Activated naive CD4-positive, alpha-beta T cell treated with anti-CD3 and anti-CD28 coated beads for 36 hours (primary cell): ENCODE measurements at regions not wholly inside any gene's neighbourhood (a gene's known extent, or its start where the extent isn't known, plus 50 kb on each side); places are given as distances from the start of the nearest gene placed in this dataset.
"Not testable (repeated sequence)": the region's sequence is repeated elsewhere in the genome, so short reads cannot be mapped to it uniquely, and the experiment has no call there.

ENCODE experiments used
- CTCF ChIA-PET: fragments of 350-600 bp; sonication (Branson Sonifier 250); formaldehyde crosslinking; loops from one replicate; lab custom pipeline; 2021; ENCODE audit warnings: antibody characterized with exemption; lab: Charles Lee
- DNase-seq: peaks from one replicate; pipeline ENCODE4 v3.0.0-alpha.2; 2020
- H3K27ac Mint-ChIP-seq: one replicate; pipeline ENCODE4 v1.8.0; 2021; ENCODE audit warnings: mild to moderate bottlenecking, mixed read lengths
- H3K27me3 Mint-ChIP-seq: one replicate; pipeline ENCODE4 v1.8.0; 2021; ENCODE audit warnings: low read depth, mixed read lengths
- H3K36me3 Mint-ChIP-seq: one replicate; pipeline ENCODE4 v1.8.0; 2021; ENCODE audit warnings: low read depth, mixed read lengths
- H3K4me1 Mint-ChIP-seq: one replicate; pipeline ENCODE4 v1.8.0; 2021; ENCODE audit warnings: low read depth, mixed read lengths
- H3K4me3 Mint-ChIP-seq: one replicate; pipeline ENCODE4 v1.8.0; 2021; ENCODE audit warnings: mild to moderate bottlenecking, moderate library complexity, mixed read lengths
- H3K9me3 Mint-ChIP-seq: one replicate; pipeline ENCODE4 v1.8.0; 2021; ENCODE audit warnings: mixed read lengths
- intact Hi-C: fragments of 100-400 bp; cut with micrococcal nuclease; formaldehyde crosslinking; loops from one replicate; pipeline ENCODE4 v1.15.1; 2023

GRCh38 chrX:13448941-13449340, 120.5 kb upstream of the EGFL6 start:
- H3K4me1 Mint-ChIP-seq, result no peaks in the 10 kb centered on the region
- H3K27ac Mint-ChIP-seq, result no peak overlapping the region
- DNase-seq, result no peak
- H3K4me3 Mint-ChIP-seq, result no peak overlapping the region
- H3K9me3 Mint-ChIP-seq, result no peaks in the 10 kb centered on the region
- CTCF ChIA-PET, result interaction anchor here (0.5 kb wide), 1 partner anchor 288 kb away, joined by 5 read pairs; no protein-coding TSS in a partner anchor
- H3K27me3 Mint-ChIP-seq, result no peaks in the 10 kb centered on the region
- intact Hi-C loops, result no loop called here
- H3K36me3 Mint-ChIP-seq, result no peaks in the 10 kb centered on the region

GRCh38 chrX:13441608-13442007, 121.8 kb upstream of the ATXN3L start:
- CTCF ChIA-PET, H3K27me3 Mint-ChIP-seq, H3K9me3 Mint-ChIP-seq, H3K27ac Mint-ChIP-seq, H3K4me1 Mint-ChIP-seq, intact Hi-C loops, DNase-seq, H3K36me3 Mint-ChIP-seq, H3K4me3 Mint-ChIP-seq: not testable (repeated sequence)

- CTCF ChIA-PET, result interaction anchor here (0.6 kb wide), 1 partner anchor 48 kb away, joined by 3 read pairs; no protein-coding TSS in a partner anchor
- Mint-ChIP-seq H3K27me3 (no peaks in the 10 kb centered on the region), H3K4me1 (peaks cover 2% of the 10 kb centered on the region), H3K4me3 (no peak overlapping the region), H3K36me3 (no peaks in the 10 kb centered on the region), H3K27ac (no peak overlapping the region), H3K9me3 (no peaks in the 10 kb centered on the region)
- intact Hi-C loops, result no loop called here
- no peak for DNase-seq
Measured at GRCh38 chrX:13440176-13440575, 120.3 kb upstream of the ATXN3L start.

- CTCF ChIA-PET, result no interaction called here
- H3K36me3 Mint-ChIP-seq, result no peaks in the 10 kb centered on the region
- no peak overlapping the region for H3K27ac Mint-ChIP-seq
- H3K27me3 Mint-ChIP-seq, result no peaks in the 10 kb centered on the region
- intact Hi-C loops, result no loop called here
- H3K4me1 Mint-ChIP-seq, result no peaks in the 10 kb centered on the region
- H3K4me3 Mint-ChIP-seq, result no peak overlapping the region
- H3K9me3 Mint-ChIP-seq, result no peaks in the 10 kb centered on the region
- no peak for DNase-seq
Measured at GRCh38 chrX:13433298-13433605, 113.4 kb upstream of the ATXN3L start.

- intact Hi-C loops, result no loop called here
- no peaks in the 10 kb centered on the region for H3K4me1 Mint-ChIP-seq
- no peaks in the 10 kb centered on the region for H3K36me3 Mint-ChIP-seq
- DNase-seq, result no peak
- H3K9me3 Mint-ChIP-seq, result no peaks in the 10 kb centered on the region
- CTCF ChIA-PET, result no interaction called here
- H3K4me3 Mint-ChIP-seq, result no peak overlapping the region
- H3K27ac Mint-ChIP-seq, result no peak overlapping the region
- H3K27me3 Mint-ChIP-seq, result no peaks in the 10 kb centered on the region
Measured at GRCh38 chrX:13432414-13433297, 112.8 kb upstream of the ATXN3L start.

- no peak for DNase-seq
- no peak overlapping the region for H3K27ac Mint-ChIP-seq
- intact Hi-C loops, result no loop called here
- H3K36me3 Mint-ChIP-seq, result no peaks in the 10 kb centered on the region
- H3K27me3 Mint-ChIP-seq, result no peaks in the 10 kb centered on the region
- no peaks in the 10 kb centered on the region for H3K4me1 Mint-ChIP-seq
- CTCF ChIA-PET, result no interaction called here
- H3K4me3 Mint-ChIP-seq, result no peak overlapping the region
- no peaks in the 10 kb centered on the region for H3K9me3 Mint-ChIP-seq
Measured at GRCh38 chrX:13430136-13430827, 110.4 kb upstream of the ATXN3L start.

GRCh38 chrX:13428053-13428786, 108.4 kb upstream of the ATXN3L start:
- no peak overlapping the region for H3K4me3 Mint-ChIP-seq
- H3K4me1 Mint-ChIP-seq, result no peaks in the 10 kb centered on the region
- no peaks in the 10 kb centered on the region for H3K36me3 Mint-ChIP-seq
- H3K9me3 Mint-ChIP-seq, result no peaks in the 10 kb centered on the region
- no peak overlapping the region for H3K27ac Mint-ChIP-seq
- DNase-seq, result no peak
- H3K27me3 Mint-ChIP-seq, result no peaks in the 10 kb centered on the region
- CTCF ChIA-PET, result no interaction called here
- intact Hi-C loops, result no loop called here

- no peaks in the 10 kb centered on the region for H3K36me3 Mint-ChIP-seq
- CTCF ChIA-PET, result interaction anchor here (0.7 kb wide), 1 partner anchor 204 kb away, joined by 3 read pairs; no protein-coding TSS in a partner anchor
- no peak overlapping the region for H3K27ac Mint-ChIP-seq
- intact Hi-C loops, result no loop called here
- no peak for DNase-seq
- H3K4me1 Mint-ChIP-seq, result no peaks in the 10 kb centered on the region
- no peak overlapping the region for H3K4me3 Mint-ChIP-seq
- H3K27me3 Mint-ChIP-seq, result no peaks in the 10 kb centered on the region
- no peaks in the 10 kb centered on the region for H3K9me3 Mint-ChIP-seq
Measured at GRCh38 chrX:13427441-13428052, 107.7 kb upstream of the ATXN3L start.

- no peak overlapping the region for H3K27ac Mint-ChIP-seq
- no peaks in the 10 kb centered on the region for H3K36me3 Mint-ChIP-seq
- no peaks in the 10 kb centered on the region for H3K9me3 Mint-ChIP-seq
- no peak for DNase-seq
- H3K27me3 Mint-ChIP-seq, result no peaks in the 10 kb centered on the region
- intact Hi-C loops, result no loop called here
- no peak overlapping the region for H3K4me3 Mint-ChIP-seq
- peaks cover 3% of the 10 kb centered on the region for H3K4me1 Mint-ChIP-seq
- CTCF ChIA-PET, result no interaction called here
Measured at GRCh38 chrX:13420545-13421183, 100.8 kb upstream of the ATXN3L start.

GRCh38 chrX:13419918-13420317, 100.1 kb upstream of the ATXN3L start:
- Mint-ChIP-seq H3K27me3 (no peaks in the 10 kb centered on the region), H3K4me3 (no peak overlapping the region), H3K27ac (no peak overlapping the region), H3K4me1 (peaks cover 3% of the 10 kb centered on the region), H3K9me3 (no peaks in the 10 kb centered on the region), H3K36me3 (no peaks in the 10 kb centered on the region)
- DNase-seq, result no peak
- CTCF ChIA-PET, result no interaction called here
- intact Hi-C loops, result no loop called here

GRCh38 chrX:13419276-13419675, 99.4 kb upstream of the ATXN3L start:
- no peak for DNase-seq
- no peaks in the 10 kb centered on the region for H3K36me3 Mint-ChIP-seq
- intact Hi-C loops, result no loop called here
- H3K27me3 Mint-ChIP-seq, result no peaks in the 10 kb centered on the region
- CTCF ChIA-PET, result no interaction called here
- H3K4me3 Mint-ChIP-seq, result no peak overlapping the region
- peaks cover 3% of the 10 kb centered on the region for H3K4me1 Mint-ChIP-seq
- no peak overlapping the region for H3K27ac Mint-ChIP-seq
- no peaks in the 10 kb centered on the region for H3K9me3 Mint-ChIP-seq
